HG02678 (cell line): ENCODE measurements at regions not wholly inside any gene's neighbourhood (a gene's known extent, or its start where the extent isn't known, plus 50 kb on each side); places are given as distances from the start of the nearest gene placed in this dataset.

Source experiments
- ATAC-seq: cut with Tn5 transposase; IDR thresholded peaks from one replicate; pipeline ENCODE4 v1.9.1; 2021; ENCODE audit warnings: mild to moderate bottlenecking, moderate library complexity; ENCODE audit not compliant: unreplicated experiment

DNA sequence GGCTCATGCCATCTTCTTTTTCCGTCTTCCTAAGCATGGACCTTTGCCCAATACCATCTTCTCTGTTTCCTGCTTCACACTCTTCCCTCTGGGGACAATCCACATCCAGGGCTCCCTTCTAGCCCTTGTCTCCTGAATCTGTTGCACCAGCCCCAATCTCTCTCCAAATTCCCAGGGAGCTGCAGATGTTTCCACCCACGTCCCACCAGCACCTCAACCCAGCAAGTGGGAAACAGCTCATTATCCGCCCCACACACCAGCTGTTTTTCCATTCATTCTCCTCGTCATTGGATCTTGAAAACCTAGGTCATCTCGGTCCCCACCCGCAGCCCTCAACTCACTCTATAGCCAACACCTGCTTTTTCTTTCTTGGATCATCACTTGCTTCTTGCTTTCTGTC, 185.0 kb upstream of the CDYL start:
- no peak for ATAC-seq

DNA sequence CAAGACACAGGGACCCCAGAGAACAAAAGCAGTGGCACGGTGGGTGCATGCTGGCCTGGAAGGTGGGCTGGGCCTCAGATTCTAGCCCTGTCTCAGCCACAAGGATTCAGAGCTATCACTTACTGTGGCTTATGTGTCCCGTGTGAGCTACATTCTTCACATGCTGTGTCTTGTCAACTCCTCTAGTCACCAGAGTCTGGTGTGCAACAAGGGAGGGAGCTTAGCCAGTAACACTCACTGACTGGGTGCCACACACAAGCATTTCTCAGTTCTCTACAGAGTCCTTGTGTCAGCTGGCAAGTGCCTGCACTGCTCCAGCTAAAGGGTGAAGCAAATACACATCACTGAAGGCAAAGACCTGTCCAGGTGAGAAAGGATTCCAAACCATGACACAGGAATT, 186.9 kb upstream of the CDYL start:
- no peak for ATAC-seq

DNA sequence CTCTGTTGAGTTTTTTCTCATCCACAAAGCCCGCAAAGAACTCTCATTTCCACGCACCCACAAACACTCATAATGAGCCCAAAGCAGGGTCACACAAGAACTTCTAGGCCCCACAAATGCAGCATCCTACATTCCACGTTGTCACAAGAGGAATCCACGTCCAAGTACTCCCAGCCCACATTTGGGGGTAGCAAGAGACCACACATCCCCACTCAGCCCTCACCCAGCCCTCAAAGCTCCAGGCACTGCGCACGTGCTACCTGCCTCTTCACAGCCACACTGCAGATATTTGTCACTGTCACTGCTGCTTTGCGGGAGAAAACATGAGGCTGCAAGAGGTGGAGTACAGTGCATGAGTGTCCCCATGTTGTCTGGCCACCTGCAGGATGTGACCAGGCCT, 187.6 kb upstream of the CDYL start:
- no peak for ATAC-seq

DNA sequence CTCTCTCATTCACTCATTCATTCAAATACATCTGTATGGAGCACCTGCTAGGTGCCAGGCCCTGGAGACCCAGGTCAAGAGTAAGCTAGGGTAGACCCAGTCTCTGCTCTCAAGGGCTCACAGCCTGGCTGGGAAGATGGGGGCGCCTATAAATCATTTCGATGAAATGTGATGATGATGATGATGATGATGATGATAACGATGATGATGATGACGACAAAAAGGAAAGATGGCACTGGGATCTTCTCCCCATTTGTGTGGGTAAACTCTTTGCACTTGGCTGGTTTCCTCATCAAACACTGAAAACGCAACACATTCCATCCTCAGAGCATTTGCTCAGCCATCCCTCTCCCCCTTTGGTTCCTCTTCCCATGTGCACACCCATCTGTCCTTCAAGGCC, 188.0 kb upstream of the CDYL start:
- ATAC-seq, result no peak

DNA sequence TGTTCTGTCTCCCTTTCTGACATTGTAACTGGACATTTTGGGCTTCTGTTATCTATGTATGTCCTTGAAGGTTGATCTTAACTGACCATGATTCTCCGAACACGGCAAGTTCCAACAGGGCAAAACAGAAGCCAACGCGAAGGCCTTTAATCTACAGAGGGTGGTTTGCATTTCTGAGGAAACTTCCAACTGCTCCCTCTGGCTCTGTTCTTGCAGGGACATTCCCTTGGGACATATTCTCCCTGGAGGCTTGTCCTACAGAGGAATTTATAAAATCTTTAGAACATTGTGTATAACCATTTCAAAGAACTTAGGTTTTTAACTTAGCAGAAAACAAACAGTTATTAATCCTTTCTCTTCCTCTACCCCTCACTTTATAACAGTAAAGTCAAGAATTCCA, 189.0 kb upstream of the CDYL start:
- ATAC-seq, result no peak

DNA sequence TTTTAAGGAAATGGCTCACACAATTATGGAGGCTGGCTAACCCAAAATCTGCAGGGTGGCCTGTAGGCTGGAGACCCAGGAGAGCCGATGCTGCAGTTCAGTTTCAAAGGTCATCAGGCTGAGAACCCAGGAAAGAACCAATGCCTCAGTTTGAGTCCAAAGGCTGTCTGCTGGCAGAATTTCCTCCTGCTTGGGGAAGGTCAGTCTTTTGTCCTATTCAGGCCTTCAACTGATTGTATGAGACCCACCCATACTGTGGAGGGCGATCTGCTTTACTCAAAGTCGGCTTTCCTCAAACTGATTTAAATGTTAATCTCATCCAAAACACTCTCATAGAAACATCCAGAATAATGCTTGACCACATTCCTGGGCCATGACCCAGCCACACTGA, 189.7 kb upstream of the CDYL start:
- no peak for ATAC-seq

DNA sequence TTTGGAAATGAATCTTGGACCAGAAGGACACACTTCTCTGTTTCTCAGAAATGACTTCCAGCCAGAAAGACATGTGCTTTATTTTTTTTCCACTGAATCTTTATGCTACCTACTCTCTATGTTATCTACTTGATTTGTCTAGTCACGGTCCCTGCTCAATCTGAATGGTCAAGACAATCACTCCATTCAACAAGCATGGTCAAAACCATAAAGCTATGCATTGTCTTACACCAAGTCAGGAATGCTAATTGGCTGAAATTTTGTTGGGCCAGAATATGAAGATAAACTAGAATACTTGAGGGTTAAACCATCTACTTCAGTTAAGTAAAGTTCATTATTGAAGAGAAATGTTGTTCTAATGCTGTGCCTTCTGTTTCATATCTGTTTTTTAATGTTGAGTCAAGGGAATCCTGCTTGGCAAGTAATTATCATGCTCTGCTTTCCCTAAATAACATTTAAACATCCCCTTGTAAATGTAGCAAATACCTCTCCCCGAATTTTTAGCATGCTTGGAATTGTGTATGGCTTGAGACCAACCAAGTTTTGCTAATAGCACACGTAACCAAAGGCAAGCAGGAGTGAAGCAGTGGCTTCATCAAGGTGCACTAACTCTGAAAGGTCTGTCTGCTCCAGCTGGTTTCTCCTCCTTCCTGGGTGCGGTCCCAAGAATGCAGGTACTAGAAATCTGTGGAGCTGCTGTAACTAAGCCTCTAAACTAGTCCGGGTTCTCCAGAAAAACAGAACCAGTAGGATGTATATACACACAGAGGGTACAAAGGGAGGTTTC, 190.3 kb upstream of the CDYL start:
- ATAC-seq, result no peak

DNA sequence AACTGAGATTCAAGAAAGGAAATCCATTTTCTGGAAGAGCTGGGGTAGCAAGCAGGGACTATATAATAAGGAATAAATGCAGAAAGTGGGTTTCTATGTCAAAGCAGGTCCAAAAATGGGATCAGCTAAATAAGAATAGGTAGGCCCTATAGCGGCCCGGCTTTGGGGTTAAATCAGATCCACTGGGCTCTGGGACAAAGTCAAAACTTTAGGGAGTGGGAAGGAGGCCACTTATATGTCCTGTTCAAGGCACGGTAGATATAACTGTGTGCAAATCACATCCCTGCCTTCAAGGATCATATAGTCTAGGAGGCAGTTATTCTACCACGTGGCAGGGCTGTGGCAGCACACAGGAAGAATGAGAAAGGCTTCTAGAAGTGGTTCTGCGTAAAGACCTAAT, 191.4 kb upstream of the CDYL start:
- ATAC-seq, result no peak

DNA sequence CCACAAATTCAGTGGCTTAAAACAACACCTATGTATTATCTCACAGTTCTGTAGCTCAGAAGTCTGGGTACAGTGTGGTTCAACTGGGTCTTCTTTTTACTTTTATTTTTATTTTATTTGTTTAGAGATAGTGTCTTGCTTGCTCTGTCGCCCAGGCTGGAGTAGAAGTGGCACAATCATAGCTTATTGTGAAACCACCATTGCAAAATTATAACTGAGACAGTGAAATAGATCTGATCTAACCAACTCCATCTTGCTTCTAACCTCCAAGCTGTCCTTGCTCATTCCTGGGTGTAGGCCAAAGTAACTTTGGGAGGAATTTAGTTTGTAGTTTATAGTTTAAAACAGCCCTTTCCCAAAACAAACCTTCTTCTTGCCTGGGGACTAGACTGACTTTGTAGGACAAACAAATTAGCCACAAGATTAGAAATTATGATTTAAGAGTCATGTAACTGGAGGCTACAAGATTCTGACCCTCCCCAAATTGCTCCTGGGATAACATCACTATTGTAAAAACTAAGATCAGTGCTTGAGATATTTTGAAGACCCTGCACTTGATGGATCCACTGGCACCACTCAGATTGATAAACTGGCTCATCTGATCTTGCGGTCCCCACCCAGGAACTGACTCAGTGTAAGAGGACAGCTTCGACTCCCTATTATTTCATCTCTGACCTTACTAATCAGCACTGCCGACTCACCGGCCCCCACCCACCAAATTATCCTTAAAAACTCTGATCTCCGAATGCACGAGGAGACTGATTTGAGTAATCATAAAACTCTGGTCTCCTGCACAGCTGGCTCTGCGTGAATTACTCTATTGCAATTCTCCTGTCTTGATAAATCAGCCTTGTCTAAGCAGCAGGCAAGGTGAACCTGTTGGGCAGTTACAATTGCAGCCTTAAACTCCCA, 193.4 kb upstream of the CDYL start:
- ATAC-seq, result no peak

DNA sequence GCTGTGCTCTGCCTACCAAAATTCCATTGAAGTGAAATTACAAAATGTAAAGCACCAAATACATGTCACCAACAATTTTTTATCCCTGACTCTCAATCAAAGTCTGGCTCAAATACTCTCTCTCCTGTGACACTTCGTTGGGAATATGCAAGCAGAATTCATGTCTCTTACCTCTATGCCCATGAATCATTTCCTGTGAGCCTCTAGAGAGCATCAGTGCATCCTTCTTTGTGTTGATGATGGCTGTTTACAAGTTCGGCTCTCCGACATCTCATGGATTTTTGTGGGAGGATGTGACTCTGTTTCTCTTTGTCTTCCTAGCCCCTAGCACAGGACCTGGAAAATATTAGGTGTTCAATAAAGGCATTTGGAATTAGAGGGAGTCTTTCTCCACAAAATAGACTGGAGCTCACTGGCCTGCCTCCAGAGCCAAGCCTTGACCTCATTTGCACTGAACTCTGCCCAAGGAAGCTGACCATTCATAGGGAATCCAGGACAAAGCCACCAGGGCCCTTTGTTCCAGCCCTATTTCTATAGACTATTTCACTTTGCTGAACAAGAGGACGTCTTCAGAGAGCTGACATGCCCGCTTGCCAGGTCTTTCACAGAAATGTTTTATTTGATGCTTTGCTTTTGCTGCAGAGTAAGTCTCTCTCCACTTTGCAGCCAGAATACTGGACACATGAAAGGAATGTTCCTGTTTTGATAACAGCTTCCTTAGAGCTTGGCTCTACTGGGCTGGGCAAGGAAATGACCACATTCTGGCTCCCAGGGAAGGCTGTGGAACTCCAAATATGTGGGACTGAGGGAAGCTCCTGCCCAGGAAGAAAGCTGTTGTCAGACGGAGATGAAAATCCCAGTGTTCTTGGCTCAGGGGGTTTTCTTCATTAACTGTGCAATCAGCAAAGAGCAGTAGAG, 194.5 kb upstream of the CDYL start:
- no peak for ATAC-seq

DNA sequence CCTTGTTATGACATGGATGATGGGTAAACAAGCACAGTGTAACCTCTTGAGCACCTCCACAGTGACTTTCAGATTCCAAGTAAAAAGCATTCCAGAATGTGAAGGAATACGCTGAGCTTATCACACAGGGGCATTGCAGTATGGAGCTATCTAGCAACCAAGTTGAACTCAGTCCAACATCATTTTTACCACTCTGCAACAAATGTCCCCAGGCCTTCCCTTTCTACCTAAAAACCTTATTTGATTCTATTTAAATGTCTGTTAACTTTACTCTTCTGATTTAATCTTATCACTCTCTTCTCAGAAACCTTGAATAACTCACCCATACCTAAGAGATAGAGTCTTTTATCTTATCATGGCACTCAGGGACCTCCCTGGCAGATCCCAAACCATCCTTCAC, 195.8 kb upstream of the CDYL start:
- ATAC-seq, result no peak

DNA sequence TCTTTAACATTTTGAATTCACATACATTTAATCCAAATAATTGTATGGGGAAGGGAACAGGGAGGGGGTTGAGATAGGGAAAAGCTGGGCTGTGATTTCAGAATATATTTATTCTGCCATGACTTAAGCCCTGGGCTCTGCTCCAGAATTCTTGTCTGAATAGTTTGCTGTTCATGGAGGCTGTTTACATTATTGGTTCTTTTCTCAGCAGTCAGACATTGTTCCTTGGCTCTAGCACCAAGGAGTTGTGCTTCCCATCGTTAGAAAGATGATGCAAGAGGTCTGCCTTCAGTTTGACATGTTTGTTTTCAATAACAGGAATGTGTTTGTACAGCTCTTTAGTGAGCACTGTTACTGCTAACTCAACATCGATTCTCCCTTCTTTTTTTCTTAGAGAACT, 198.8 kb upstream of the CDYL start:
- no peak for ATAC-seq

DNA sequence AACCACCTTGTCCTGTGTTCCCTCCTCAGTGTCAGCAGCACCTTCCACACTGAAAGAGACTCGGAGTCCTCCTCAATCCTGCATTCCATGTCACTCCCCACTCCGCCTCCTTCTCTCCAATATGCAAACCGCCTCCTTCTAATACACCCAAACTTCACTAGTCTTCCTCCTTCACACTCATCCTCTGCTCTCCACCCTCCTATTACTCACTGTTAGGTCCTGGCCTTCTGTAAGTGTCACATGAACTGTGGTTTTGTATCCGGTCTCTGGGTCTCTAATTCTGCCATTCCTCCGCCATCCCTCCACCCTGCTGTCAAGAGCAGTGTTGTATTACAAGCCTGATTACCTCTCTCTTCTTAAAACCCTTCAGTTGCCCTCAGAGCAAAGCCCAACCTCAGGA, 200.5 kb upstream of the CDYL start:
- ATAC-seq, result no peak

DNA sequence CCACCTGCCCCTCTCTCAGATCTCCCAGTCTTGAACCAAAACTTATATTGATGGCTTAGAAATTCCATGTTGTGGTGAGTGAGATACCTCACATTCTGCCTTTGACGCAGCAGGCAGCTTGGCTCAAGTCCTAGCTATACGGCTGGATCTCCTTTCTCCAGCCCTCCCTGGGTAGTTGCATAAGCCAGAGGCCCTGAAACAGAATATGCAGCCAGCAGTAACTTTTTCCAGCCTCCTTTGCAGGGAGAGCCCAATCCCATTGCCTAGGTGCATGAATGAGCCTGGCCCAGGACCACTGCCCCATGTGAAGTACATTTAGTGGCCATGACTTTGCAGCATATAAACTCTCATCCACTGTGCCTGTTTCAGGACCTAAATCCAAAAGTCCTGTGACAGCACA, 202.2 kb upstream of the CDYL start:
- ATAC-seq, result no peak

DNA sequence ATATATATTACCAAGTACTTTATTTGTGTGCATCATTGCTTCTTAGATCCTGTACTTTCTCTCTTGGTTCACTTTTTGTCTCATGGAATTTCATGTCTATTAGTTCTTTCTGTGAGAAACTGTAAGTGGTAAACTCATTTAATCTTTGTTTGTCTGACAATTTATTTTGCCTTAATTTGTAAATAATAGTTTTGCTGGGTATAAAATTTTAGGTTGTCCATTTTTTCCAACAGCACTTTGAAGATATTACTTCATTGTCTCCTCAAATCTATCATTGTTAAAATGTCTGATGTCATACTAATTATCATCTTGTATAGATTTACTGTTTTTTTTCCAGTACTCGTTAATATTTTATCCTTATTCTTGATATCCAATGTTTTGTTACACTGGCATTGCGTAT, 205.2 kb upstream of the CDYL start:
- ATAC-seq, result no peak

DNA sequence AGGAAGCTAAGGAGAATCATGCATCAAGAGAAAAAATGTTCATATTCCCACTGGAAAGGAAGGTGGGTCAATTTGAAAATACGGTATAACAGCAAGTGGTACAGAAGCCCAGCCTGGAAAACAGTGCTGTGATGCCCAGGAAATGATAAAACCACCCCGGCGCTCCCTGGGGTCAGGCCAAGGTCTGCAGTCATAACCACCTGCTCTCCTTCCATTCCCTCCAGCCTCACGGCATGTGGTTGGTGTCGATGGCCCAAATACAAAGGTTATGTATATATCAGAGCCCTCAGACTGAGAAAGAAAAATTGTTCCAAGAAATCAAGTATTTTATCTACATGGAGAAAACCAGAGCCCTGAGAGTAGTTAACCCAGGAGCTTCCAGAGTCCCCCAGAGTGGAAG, 208.1 kb upstream of the CDYL start:
- ATAC-seq, result no peak

DNA sequence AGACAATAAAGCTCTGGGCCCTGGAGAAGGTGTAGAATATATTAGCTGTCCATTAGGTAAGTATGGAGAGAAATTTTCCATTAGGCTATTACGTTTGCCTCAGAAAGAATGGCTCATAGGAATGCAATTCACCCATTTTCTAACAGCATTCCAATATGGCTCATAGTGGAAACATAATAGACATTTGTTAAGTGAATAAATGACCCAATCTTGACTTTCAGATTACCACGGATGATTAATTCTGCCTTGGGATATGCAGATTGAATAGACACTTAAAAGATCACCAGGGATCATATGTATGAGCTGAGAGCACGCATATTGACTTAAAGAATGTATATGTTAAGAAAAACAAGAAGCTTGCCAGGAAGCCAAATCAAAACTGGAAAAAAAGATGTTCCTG, 209.1 kb upstream of the CDYL start:
- ATAC-seq, result no peak

DNA sequence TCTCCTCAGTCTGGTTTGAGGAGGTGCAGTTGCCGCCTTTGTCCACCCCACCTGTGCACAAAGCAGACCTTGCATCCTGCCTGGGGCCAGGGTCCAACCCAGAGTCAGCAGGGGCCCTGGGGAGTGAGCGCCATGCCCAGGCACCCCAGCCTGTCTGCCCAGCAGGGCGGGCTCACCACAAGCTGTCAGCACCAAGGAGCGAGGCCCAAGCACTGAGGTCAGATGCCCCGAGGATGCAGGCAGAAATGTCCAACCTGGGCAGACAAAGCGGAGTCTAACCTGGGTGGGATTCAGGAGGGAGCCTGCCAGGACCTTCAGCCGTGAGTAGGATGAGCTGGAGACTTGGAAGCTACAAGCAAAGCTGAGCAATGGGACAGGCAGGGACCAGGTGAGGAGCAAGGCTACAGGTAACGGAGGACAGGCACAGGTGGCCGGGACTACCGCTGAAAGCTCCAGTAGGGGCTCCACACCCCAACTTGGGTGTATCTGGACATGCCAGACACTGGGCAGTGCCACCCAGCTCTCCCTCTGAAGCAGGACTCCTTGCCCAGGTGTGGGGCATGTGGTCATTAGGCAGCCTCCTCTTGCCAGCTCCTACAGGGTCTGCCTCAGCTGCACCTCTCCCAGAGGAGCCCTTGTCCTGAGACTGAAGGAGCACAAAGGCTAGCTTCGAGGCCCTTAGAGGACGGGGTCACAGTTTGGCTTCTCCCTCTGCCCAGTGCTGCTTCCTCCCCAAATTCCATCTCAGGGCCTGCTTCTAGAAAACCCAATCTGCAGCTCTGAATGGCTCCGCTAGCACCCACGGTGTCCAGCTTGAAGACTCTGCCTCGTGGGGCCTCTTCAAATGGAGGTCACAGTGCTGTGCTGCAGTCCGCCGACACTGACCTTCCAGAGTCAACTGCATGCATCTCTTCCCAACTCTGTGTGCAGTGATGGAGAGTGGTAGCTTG, 210.6 kb upstream of the CDYL start:
- ATAC-seq, result no peak

DNA sequence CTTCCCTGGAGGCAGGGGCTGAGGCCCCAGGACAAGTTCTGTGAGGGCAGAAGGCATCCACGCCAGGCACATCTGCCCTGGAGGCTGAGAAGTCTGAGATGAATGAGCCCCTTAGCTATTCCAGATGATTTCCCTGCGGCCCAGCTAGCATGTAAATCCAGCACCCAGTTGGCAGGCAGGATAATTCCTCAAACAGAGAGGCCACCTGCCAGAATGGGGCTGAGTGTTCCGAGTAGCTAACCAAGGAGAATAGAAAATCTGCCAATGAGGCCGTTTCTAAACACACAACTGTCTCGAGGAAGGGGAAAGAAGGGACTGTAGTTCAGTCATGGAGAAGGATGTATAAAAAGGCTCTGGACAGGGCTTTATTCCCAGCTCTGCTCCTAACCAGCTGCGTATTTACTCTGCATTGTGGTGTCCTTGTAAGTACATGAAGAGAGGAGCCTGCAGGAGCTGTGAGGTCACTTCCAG, 211.4 kb upstream of the CDYL start:
- ATAC-seq, result no peak

DNA sequence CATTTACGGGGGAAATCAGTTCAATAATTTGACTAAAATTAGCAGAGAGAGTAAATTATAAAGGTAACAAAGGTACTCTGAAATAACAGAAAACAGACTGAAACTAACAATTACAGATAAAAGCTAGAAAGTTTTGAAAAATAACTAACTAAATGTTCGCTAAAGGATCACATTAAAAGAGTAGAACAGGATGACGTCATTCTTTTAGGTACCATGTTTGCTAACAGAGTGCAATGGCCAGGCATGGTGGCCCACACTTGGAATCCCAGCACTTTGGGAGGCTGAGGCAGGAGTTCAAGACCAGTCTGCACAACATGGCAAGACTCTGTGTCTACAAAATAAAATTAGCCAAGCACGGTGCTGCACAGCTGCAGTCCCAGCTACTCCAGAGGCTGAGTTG, 212.3 kb upstream of the CDYL start:
- no peak for ATAC-seq
